ENCODE measurements at regions not wholly inside any gene's neighbourhood (a gene's known extent, or its start where the extent isn't known, plus 50 kb on each side); places are given as distances from the start of the nearest gene placed in this dataset.
"Not testable (repeated sequence)": the region's sequence is repeated elsewhere in the genome, so short reads cannot be mapped to it uniquely, and the experiment has no call there.

DNA sequence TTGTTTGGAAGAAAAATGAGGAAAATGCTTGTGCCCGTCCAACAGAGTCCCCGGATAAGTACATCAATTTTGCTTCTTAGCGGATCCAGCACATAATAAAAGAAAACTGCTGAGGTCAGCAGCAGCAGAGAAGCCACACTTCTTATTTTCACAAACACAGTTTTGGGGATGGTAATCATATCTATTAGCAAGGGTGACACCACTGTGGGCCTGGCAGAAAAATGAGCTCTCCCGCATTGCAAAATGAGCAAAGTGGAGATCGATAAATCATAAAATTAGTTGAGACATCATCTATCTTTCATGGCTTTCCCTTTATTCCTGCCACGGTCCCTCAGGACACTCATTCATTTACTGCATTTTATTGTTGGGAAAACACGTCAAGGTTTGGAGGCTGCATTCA, 186.4 kb downstream of the NPIPA7 start:
- H3K9me3 ChIP-seq; ATAC-seq; H3K4me1 ChIP-seq; FAIRE-seq; intact Hi-C loops (cut with DNase I); H3K27me3 ChIP-seq; H3K36me3 ChIP-seq; H3K27ac ChIP-seq; H3K4me3 ChIP-seq; DNase-seq: not testable (repeated sequence)
- no CpG with 5 or more reads among the region's 7 CpGs for WGBS, 2 donors

DNA sequence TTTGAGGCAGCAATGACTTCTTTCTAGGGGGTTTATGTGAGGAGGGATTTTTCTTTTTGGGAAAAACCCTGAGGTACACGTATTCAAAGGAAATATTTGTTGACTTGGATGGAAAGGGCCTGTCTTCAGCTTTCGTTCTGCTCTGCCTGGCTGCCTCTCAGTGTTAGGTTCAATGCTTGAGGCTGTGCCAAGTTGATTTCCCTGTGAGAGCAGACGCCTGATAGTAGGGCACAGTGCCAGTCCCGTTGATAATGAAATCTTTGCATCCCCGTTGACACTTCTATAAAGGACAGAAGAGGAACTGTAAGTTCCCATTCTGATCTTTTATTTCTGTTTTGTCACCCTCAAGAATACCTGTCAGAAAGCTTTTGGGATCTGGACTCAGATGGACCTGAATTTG, 191.1 kb downstream of the NPIPA7 start:
- H3K36me3 ChIP-seq; H3K4me1 ChIP-seq; H3K4me3 ChIP-seq; FAIRE-seq; intact Hi-C loops (cut with DNase I); H3K27ac ChIP-seq; H3K27me3 ChIP-seq; H3K9me3 ChIP-seq: not testable (repeated sequence)
- 5 to 12% methylated on average over 5 of the region's 5 CpGs for WGBS, 2 donors
- ATAC-seq: peak in 1 of 4 donors; percentile 43
- peak in 1 of 6 donors; percentile 21 for DNase-seq

DNA sequence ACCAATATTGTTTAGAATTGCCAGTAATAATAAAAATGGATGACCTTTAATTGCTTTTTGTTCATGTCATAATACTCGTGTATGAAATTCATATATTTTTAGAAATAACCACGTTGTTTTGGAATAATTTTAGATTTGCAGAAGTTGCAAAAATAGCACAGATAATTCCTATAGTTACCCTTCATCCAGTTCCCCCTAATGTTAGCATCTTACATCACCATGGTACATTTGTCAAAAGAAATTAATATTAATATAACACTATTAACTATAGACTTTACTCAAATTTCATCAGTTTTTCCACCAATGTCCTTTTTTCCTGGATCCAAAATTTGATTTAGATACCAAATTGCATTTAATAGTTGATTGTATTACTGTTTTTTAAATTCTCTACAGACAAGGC, 191.9 kb downstream of the NPIPA7 start:
- ATAC-seq: not testable (repeated sequence)

DNA sequence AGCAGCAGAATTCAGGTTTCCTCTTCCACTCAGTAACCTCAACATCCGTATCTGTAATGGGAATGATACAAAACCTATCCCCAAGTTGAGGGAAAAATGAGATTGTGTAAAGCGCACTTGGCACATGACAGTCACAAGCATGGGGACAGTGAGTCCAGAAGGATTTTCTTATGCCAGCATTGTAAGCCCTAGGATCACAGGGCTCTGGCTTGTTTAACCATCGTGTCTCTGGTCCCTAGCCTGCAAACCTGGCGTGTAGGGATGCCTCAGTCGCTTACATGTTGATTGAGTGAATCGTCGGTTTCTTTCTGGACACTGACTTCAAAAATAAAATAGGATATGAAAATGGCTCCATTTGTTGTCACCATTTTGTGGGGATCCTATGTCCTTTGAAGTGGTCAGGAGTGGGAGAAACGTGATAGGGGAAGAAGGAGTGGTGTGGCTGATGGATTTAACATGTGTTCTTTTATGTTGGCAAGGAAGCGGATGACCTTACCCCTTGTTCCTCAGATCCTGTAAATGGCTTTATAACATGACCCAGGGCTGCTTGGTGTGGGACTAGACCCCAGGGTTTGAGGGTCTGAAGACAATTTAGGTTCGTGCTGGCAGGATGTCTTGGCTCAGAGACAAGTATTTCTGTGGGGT, 193.3 kb downstream of the NPIPA7 start:
- DNase-seq; H3K36me3 ChIP-seq; intact Hi-C loops (cut with DNase I); FAIRE-seq; H3K4me3 ChIP-seq; H3K27me3 ChIP-seq; H3K4me1 ChIP-seq; H3K27ac ChIP-seq; H3K9me3 ChIP-seq: not testable (repeated sequence)
- 67 to 80% methylated on average over 8 to 9 of the region's 10 CpGs for WGBS, 2 donors
- ATAC-seq: peak in 1 of 4 donors; percentile 39

More for the DNA sequence above, 191.9 kb downstream of the NPIPA7 start:
- FAIRE-seq; DNase-seq; H3K4me3 ChIP-seq; H3K4me1 ChIP-seq; H3K27me3 ChIP-seq; H3K27ac ChIP-seq; intact Hi-C loops (cut with DNase I); H3K9me3 ChIP-seq; H3K36me3 ChIP-seq: not testable (repeated sequence)
- WGBS, 2 donors: 67 to 89% methylated on average over 2 of the region's 2 CpGs

DNA sequence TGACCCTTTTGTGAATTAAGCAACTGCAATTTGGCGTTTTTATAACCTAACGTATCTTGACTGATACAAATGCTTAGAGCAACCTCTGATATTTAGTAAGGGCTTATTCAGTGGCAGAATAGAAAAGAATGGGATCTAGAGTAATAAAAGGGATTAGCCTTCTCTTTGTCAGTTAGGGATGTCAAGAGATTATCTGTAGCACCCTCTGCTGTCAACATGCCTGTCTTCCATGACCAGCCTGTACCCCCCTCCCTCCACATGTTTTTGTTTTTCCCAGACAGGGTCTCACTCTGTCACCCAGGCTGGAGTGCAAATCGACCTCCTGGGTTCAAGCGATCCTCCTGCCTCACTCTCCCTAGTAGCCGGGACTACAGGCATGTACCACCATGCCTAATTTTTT, 198.1 kb downstream of the NPIPA7 start:
- H3K4me1 ChIP-seq; FAIRE-seq; H3K27ac ChIP-seq; ATAC-seq; intact Hi-C loops (cut with DNase I); DNase-seq; H3K4me3 ChIP-seq; H3K9me3 ChIP-seq; H3K36me3 ChIP-seq; H3K27me3 ChIP-seq: not testable (repeated sequence)
- WGBS, 2 donors: 38 to 52% methylated on average over 5 of the region's 5 CpGs

DNA sequence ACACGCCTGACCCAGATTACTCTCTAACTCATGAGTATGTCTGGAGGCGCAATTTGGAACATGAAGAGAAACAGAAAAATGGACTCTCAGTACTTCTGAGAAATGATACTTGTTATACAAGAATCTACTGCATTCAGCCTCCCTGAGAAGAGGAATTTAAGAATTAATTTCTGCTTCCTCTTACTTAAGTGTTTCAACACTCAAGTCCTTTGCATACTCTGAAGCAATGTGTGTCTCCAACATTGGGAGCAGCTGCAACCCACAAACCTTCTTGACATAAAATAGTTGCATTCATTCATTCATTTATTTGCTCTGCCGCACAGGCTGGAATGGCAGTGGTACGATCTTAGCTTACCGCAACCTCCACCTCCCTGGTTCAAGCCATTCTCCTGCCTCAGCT, 199.8 kb downstream of the NPIPA7 start:
- FAIRE-seq: no peak

DNA sequence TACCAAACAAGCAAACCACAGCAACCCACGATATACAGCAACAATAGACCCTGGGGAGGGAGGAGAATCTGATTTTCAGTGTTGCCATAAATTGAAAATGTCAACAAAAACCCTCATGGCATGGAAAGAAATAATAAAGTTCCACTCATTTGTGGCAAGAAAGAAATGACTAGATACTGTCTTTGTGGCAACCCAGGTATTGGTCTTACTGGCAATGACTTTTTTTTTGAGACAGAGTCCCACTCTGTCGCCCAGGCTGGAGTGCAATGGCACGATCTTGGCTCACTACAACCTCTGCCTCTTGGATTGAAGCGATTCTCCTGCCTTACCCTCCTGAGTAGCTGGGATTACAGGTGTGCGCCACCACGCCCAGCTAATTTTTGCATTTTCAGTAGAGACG, 204.0 kb downstream of the NPIPA7 start:
- H3K4me3 ChIP-seq; intact Hi-C loops (cut with DNase I); H3K9me3 ChIP-seq; H3K36me3 ChIP-seq; FAIRE-seq; H3K4me1 ChIP-seq; H3K27me3 ChIP-seq; DNase-seq; ATAC-seq; H3K27ac ChIP-seq: not testable (repeated sequence)
- 83 to 89% methylated on average over 7 of the region's 7 CpGs for WGBS, 2 donors

More for the DNA sequence above, 199.8 kb downstream of the NPIPA7 start:
- DNase-seq (no peak), ATAC-seq (no peak)
- Histone ChIP-seq H3K9me3 (no peaks in the 10 kb centered on the region), H3K27ac (no peak overlapping the region), H3K4me1 (no peaks in the 10 kb centered on the region), H3K27me3 (no peaks in the 10 kb centered on the region), H3K36me3 (no peaks in the 10 kb centered on the region), H3K4me3 (no peak overlapping the region)
- TF ChIP-seq, protein P1, sequence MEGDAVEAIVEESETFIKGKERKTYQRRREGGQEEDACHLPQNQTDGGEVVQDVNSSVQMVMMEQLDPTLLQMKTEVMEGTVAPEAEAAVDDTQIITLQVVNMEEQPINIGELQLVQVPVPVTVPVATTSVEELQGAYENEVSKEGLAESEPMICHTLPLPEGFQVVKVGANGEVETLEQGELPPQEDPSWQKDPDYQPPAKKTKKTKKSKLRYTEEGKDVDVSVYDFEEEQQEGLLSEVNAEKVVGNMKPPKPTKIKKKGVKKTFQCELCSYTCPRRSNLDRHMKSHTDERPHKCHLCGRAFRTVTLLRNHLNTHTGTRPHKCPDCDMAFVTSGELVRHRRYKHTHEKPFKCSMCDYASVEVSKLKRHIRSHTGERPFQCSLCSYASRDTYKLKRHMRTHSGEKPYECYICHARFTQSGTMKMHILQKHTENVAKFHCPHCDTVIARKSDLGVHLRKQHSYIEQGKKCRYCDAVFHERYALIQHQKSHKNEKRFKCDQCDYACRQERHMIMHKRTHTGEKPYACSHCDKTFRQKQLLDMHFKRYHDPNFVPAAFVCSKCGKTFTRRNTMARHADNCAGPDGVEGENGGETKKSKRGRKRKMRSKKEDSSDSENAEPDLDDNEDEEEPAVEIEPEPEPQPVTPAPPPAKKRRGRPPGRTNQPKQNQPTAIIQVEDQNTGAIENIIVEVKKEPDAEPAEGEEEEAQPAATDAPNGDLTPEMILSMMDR (IDR thresholded peaks at IDR 0.05): no peak
- intact Hi-C loops (cut with DNase I): no loop called here
- 86 to 92% methylated on average over 5 of the region's 5 CpGs for WGBS, 2 donors

DNA sequence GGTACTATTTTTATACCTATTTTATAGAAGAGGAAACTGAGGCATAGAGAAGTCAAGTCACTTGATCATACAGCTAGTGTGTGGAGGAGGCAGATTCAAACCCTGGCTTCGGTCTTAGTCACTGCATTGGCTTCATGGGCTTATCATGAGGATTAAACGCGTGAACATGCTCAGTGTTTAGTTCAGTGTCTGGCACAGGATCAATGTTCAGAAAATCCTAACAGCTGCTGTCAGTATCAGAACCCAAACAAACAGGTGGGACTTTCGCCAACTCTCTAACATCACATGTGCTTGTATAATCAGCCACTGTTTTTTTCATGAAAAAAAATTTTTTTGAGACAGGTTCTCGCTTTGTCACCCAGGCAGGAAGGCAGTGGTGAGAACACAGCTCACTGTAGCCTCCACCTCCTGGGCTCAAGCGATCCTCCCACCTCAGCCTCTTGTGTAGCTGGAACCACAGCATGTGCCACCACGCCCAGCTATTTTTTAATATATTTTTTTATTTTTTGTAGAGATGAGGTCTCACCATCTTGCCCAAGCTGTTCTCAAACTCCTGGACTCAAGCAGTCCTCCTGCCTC, 207.2 kb downstream of the NPIPA7 start:
- H3K9me3 ChIP-seq; H3K36me3 ChIP-seq; H3K27ac ChIP-seq; intact Hi-C loops (cut with DNase I); H3K4me1 ChIP-seq; H3K27me3 ChIP-seq; H3K4me3 ChIP-seq; FAIRE-seq: not testable (repeated sequence)
- DNase-seq (peak in 4 of 6 donors; percentile 14 to 68 (median 28)), ATAC-seq (peak in 2 of 4 donors; percentile 77 to 93)
- WGBS, 2 donors: 46% methylated on average over 6 of the region's 7 CpGs

DNA sequence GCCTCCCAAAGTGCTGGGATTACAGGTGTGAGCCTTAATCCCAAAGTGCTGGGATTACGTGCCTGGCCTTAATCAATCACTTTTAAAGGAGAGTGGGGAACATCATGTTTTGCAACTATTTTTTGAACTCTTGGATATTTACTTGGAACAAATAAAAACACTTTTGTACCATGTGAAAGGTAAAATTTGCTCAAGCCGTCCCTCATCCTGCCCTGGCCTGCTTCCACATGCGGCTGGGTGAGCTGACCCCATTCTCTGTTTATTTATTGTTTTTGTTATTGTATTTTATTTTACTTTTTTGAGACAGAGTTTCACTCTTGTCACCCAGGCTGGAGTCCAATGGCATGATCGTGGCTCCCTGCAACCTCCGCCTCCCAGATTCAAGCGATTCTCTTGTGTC, 208.0 kb downstream of the NPIPA7 start:
- H3K36me3 ChIP-seq; H3K4me1 ChIP-seq; ATAC-seq; DNase-seq; H3K27ac ChIP-seq; H3K4me3 ChIP-seq; intact Hi-C loops (cut with DNase I); H3K27me3 ChIP-seq; FAIRE-seq; H3K9me3 ChIP-seq: not testable (repeated sequence)
- 88 to 90% methylated on average over 4 of the region's 6 CpGs for WGBS, 2 donors

DNA sequence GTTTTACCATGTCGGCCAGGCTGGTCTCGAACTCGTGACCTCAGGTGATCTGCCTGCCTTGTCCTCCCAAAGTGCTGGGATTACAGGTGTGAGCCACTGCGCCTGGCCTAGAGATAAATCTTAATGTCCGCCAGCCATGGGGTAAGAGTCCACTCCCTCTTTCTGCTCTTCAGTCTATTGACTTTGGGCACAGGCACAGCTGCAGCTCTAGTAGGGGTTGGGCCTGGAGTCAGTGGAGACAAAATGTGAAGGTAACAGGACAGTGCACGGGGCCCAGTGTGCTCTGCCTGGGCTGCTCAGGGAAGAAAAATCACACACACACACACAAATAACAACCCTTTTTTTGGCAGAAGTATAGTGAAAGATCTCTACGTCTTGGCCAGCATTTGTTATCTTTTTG, 209.5 kb downstream of the NPIPA7 start:
- DNase-seq; ATAC-seq; FAIRE-seq; H3K4me1 ChIP-seq; H3K27me3 ChIP-seq; intact Hi-C loops (cut with DNase I); H3K9me3 ChIP-seq; H3K36me3 ChIP-seq; H3K4me3 ChIP-seq; H3K27ac ChIP-seq: not testable (repeated sequence)
- WGBS, 2 donors: 78 to 84% methylated on average over 7 of the region's 7 CpGs

DNA sequence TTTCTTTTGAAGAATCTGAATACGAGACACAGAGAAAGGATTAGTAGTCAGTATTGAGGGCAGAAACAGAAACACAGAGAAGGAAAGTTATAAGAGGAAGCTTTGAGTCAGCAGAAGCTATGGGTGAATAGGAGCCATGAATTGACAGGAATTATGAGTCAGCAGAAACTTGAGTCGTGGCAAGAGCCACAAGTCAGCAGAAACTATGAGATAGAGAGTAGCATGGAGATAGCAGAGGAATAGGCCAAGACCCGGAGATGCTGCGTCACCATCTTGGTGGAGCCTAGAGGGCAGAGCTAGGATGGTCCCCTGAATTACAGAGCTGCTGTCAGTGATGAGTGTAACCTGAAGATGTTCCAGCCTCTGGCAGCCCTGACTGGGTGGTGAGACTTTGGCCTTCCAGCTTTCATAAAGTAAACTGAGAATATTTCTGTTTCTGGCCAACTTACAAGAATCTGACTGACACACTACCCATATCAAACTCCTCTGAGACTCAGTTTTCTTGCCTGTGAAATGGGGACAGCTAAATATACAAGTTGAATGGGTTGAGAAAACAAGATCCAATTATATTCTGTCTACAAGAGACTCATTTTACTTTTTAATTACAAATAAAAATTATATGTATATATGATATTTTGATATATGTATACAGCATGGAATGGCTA, 211.8 kb downstream of the NPIPA7 start:
- WGBS, 2 donors: 21 to 80% methylated on average over 1 to 2 of the region's 4 CpGs
- H3K27ac ChIP-seq; H3K4me3 ChIP-seq; H3K4me1 ChIP-seq; FAIRE-seq; DNase-seq; H3K9me3 ChIP-seq; H3K36me3 ChIP-seq; intact Hi-C loops (cut with DNase I); H3K27me3 ChIP-seq: not testable (repeated sequence)
- peak in 2 of 4 donors; percentile 10 to 16 for ATAC-seq

Data from pancreas (tissue), 10 donors.